Sciatic nerve (tissue), 2 donors: ENCODE measurements at regions not wholly inside any gene's neighbourhood (a gene's known extent, or its start where the extent isn't known, plus 50 kb on each side); places are given as distances from the start of the nearest gene placed in this dataset.
A peak's percentile ranks its signal among the peaks of the same experiment; 100 is the strongest.

ENCODE experiments used
- ATAC-seq: fragments of 200-7000 bp; cut with Tn5 transposase; one replicate; pipeline ENCODE4 v1.9.1; 2020; ENCODE audit warnings: mild to moderate bottlenecking, moderate library complexity
- DNase-seq: peaks from one replicate; pipeline ENCODE4 v3.0.0-alpha.2; 2020; ENCODE audit warnings: low spot score
- intact Hi-C: fragments of 100-400 bp; cut with DNase I; formaldehyde crosslinking; loops from one replicate; pipeline ENCODE4 v1.14.2; 2022
- donor health status: DM: no; HTN: no; CAD: no.
- donor health status: DM: no; HTN: no; CAD: no.

DNA sequence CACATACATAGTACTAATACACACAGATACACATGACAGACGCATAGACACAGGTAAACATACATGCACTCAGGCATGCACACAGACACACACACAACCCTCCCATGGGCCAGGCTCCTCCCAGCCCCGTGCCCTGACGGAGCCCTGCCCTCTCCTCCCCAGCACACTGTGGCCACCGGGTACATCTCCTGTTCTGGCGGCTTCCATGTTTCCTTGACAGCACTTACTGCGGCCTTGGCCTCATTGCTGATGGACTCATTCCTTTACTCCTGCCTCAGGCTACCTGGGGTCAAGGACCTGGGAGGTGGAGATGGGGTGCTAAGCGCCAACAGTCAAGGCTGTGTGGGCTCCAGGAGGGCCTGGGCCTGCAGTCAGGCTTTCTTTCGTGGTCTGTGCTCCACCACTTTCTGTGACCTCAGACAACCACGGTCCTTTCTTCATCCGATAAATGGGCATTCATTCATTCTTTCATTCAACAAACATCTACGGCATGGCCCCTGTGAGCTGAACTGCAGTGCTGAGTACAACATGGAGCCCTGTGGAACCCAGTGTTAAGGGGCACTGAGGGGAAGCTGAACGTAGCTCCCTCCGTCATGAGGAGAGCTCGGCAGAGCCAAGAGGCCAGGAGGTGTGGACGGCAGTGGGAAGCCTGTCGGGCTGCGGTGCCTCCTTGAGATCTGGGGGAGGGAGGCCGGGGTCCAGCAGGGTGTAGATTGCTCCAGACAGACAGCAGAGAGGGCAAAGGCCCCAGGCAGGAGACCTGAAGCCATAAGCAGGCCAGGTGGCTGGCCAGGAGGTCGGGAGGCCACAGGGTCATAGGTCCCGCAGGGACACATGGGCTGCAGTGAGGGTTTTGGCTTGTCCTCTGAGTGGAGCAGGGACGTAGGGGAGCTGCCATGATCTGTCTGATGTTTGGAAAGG is 190.4 kb upstream of the HDAC4 start:
- DNase-seq (peak; percentile 39), ATAC-seq (no peak)

DNA sequence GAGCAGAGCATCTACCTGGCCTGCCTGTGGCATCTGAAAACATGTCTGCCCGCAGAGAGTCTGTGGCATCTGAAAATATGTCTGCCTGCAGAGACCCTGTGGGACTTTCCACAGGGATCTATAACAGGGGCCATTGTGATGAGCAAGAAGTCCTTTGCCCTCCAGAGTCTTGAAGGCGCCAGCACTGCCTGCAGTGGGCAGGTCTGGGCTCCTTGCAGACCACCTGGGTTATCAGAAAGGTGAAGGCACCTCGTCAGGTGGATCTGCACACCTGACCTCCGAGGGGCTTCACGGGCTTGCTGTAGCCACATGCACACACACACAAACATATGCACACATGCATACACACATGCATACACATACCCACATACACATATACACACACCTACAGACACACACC is 189.5 kb upstream of the HDAC4 start:
- no peak for ATAC-seq
- intact Hi-C loops: no loop called here
- DNase-seq: peak; percentile 17

More for the DNA sequence above, 190.4 kb upstream of the HDAC4 start:
- intact Hi-C loops: no loop called here

DNA sequence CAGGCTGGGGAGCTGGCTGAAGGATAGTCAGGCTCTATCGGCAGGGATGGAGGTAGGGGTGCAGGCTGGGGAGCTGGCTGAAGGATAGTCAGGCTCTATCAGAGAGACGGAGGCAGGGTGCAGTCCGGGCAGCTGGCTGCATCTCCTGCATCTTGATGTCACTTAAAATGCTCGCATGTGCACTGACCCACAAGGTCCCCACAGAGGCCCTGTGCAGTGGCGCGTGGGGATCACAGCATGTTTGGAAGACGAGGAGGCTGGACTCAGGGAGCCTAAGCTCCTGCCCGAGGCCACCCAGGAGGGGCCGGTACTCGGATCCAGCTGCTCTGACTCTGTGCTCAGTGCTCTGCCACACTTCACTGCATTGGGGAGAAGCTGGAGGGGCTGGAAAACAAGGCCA is 189.0 kb upstream of the HDAC4 start:
- peak; percentile 40 for DNase-seq
- intact Hi-C loops: no loop called here
- no peak for ATAC-seq

DNA sequence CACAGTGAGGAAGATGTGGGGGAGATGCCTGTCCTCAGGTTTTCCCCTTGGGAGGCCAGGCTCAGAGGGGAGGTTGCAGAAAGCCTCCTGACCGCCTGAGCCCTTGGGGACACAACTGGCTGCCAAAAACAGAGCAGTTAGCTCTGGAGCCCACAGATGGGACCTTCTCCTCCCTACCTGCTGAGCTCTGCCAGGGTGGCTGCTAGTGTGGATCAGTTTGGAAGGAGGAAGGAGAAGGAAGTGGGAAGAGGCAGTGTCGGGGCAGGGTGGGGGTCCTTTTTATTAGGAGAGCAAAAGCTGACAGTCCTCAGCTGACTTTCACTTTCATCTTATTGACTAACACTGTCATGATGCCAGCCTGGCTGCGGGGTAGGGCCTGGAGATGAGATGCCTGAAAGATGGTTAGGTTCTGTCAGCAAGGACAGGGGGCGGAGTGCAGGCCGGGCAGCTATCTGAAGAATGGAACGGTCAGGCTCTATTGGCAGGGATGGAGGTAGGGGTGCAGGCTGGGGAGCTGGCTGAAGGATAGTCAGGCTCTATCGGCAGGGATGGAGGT is 188.5 kb upstream of the HDAC4 start:
- intact Hi-C loops: no loop called here
- DNase-seq: peak; percentile 43

DNA sequence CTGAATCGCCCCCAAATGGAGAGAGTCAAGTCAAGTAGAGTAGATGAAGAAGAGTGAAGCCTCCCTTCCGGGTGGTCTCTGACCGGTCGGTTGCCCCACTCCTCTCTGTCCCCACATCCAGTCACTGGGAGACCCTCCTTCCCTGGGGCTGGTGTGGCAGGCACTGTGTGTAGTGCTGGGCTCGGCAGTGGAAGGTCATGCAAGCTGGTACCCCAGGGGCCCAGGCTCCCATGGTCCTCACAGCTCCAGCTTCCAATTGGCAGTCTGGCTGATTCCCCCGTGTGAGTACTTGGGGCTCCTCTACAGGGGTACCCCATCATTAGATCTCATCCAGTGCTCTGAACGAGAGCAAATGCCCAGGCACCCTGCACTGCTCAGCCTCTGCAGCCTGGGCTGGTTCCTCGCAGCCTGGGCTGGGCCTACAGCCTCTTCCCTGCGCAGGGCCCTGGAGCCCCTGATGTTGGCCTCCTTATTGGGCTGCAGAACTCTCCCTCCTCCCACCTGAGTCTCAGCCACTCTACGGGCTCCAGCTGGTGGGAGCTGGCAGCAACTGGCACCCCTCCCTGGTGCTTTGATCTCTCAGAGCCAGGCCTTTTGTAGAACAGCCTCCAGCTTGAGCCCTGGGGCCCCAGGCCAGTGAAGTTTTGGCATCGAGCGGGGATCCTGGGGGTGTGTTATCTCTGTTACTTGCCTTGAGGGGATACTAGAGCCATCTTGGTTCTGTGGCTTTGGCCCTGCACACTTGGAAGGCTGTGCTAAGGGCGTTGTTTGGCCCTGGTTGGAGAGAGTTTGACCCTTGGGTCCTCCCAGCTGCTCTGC is 187.8 kb upstream of the HDAC4 start:
- DNase-seq (no peak), ATAC-seq (no peak)
- intact Hi-C loops: no loop called here

More for the DNA sequence above, 188.5 kb upstream of the HDAC4 start:
- ATAC-seq: no peak

DNA sequence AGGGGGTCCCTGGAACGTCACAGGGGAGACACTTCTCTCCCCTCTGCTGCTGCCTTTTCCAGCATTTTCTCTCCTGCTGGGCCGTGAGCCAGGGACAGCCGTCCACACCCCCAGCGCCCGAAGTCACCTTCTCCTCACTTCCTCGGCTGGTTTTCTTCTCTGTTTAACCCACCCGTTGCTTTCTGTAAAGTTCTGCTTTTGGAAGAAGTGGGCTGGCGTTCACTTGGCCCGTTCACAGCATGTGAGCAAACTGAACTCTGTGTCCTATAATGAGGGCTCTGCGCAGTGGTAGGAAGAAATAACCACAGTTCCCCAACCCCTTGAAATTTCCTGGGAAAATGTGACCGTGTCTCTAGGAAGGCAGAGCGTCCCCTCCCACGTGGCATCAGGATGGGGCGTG is 187.0 kb upstream of the HDAC4 start:
- no peak for ATAC-seq
- intact Hi-C loops: no loop called here
- DNase-seq: no peak

DNA sequence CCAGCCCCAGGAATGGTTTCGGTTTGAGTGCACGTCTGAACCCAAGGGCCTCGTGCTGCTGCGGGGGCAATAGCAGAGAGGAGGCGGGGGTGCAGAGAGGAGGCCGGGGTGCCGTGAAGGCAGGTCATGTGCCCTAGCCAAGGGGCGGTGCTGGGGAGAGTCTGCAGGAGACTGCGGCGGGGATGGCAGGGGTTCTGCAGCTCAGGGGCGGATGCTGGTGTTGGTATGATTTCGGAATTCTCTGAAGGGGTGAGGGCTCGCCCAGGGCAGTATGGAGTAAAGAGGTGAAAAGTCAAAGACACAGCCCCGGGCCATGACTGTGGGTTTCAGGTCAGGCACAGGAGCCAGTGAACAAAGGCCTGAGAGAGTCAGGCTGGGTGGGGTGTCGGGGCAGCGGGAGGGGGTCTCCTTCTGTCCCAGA is 186.5 kb upstream of the HDAC4 start:
- intact Hi-C loops: no loop called here
- no peak for DNase-seq
- ATAC-seq: peak; percentile 21

DNA sequence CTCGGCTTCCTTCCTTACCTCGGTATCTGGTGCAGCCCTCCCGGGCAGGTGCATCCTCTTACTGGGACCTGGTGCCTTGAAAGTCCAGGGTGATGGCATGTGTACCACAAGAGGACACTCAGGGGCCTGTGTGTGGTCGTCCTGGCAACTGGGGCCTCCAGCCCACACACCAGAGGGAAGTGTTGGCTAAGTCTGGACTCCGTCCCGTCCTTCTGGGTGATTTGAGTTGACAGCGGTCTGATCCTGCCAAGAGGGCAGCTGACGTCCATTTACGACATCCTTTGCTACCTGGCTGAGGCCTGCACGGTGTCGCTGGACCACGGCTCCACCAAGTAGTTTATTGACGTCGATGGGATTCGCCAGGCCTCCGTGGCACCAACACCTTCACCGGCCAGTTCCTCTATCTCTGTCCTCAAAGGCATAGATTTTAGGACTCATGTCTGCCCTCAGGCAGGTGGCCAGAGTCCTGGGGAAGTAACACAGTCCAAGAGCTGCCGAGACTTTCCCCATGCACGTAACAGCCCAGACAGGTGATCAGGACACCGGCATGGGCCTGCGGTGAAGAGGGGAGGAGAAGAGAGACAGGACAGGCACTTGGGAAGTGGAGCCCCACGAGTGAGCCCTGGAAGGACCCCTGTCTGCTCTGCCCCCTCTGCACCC is 186.0 kb upstream of the HDAC4 start:
- DNase-seq: no peak
- intact Hi-C loops: no loop called here
- ATAC-seq: no peak

DNA sequence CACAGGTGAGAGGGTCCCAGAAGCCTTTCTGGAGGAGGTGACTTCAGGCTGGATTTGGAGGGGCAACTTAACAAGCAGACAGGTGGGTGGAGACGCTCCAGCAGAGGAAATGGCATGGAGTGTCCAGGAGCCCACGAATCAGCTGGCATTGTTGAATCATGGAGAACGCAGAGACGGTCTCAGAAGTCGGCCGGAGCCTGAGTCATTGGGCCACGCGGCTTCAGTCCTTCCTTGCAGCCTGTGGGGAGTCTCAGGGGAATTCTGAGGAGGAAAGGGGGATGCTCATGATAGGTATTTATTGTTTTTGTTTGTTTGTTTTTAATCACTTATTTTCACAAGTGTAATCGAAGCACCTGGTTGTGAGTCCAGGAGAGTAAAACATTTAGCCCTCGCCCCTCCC is 184.6 kb upstream of the HDAC4 start:
- intact Hi-C loops: no loop called here
- DNase-seq: no peak
- no peak for ATAC-seq

DNA sequence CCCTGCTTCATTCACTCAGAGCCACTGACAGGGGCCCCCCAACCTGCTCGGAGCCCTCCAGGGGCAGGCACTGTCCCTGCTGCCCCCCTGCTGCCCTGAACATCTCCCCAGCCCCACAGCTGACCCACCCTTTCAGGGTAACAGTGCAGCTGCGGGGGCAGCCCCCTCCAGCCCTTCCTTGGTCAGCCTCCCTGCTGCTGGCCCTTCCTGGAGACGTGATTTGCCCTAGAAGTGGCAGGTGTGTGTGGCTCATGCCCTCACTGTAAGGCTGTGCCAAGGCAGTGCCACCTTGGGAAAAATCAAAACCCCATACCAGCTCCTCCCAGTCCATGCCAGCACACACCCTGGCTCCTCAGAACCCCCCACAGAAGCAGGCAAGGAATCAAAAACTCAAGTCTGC is 184.2 kb upstream of the HDAC4 start:
- intact Hi-C loops: no loop called here
- ATAC-seq (no peak), DNase-seq (no peak)

DNA sequence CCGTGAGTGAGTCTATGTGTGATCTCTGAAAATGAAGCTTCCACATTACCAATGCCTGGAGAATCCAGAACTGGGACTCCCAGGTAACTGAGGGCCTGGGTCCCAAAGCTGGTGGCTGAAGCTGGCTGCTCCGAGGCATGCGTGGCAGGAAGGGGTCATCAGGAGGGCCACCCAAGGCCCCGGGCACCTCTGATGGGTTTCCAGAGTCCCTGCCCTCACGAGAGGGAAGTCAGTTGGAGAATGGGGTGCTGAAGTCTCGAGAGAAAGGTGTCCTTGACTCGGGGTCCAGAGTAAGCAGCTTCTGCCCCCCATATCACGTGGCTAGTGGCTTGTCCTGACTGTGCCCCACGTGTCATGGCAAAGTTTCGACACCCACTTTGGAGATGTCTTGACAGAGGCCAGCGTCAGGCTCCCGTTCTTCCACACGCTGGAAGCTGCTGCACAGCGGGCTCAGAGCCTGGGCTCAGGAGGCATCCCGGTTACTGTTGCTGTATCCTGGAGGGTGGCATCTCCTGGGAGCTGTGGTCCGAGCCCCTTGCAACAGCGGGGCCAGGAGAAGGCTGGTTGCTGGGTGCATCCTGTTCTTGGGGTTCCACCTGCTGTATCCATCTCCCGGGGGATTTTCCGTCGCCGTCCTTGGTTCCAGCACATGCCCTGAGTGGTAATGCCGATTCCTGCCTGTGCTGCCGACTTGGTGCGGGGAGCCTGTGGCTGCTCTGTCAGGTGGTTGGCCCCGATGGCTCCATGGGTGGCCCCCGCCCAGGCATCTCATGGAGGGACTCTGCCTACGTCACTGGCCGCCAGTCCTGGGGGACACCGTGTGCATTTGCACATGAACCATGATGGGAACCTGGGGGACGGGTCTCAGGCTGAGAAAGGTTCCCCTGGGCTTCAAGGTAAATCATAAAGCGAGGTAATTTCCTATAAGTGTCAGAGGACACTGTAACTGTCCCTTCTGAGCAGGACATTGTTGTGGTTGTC is 183.3 kb upstream of the HDAC4 start:
- DNase-seq: no peak
- no peak for ATAC-seq
- intact Hi-C loops: no loop called here

DNA sequence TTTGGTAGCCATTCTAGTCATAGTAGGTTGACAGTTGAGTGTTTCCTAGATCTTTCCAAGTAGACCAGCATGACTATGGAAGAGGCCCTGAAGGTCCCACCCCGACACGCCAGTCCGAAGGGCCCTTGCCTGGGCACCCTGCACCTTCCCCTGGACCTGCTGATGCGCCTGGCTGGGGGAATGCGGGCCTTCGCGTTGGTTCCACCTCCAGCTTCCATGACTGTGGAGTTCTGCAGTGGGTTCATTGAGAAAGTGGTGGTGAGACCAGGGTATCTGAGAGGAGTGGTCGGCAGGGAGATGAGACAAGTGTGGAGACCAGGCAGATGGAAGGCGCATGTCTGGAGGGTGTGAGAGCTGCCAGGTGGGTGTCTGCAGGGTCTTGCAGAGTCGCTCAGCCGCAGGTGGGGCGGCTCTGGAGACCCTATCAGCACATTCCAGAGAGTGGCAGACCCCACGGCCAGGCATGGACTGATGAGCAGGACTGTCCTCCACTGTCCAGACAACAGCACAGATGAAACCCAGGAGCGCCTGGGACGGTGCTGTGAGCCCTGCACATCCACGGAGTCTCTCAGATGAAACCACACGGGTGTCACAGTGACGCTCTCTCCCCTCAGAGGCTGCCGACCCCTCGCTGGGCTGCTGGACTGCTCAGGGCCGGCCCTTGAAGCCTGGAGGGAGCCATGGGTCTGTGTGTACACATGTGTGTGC is 182.5 kb upstream of the HDAC4 start:
- intact Hi-C loops: no loop called here
- ATAC-seq: no peak
- no peak for DNase-seq

DNA sequence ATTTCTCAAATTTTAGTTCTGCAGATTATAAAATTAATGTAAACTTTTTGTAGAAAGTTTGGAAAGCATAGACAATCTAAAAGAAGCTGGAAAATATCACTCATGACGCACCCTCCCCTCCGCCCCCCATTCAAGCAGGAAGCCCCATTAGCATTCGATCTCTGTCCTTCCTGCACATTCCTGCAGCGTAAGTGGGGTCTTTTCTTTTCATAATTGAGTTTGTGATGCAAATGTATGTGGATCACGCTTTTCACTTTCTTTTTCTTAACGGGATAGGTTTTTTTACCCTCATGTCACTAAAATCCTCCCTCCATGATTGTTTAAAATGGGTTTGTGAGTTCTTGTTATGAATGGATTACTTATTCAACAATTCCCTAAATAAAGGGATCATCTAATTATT is 181.7 kb upstream of the HDAC4 start:
- intact Hi-C loops: no loop called here
- DNase-seq (no peak), ATAC-seq (no peak)

DNA sequence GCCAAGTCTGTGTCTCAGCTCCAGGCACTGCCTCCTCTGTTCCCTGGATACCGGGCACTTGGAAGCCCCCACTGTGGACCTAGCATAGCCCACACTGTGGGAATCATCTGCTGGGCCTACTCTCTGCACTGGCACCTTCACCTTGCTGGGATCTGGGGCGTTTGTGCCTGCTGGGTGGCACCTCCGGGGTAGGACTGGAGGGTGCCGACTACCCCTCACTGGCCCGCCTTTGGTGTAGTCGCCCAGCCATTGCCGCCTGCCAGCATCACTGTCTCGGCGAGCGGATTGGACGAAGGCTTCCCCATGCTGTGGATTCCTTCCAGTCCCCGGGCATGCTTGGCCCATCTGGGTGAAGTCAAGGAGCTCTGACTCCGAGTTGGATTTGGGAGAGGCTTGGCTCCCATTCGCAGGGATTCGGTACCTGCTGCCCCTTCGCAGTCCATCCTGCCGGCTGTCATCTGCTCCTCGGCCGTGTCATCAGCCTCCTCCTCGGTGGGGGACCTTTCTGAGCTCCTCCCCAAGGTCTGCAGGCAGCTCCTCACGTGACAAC is 180.6 kb upstream of the HDAC4 start:
- ATAC-seq (no peak), DNase-seq (peak; percentile 53)
- intact Hi-C loops: no loop called here

DNA sequence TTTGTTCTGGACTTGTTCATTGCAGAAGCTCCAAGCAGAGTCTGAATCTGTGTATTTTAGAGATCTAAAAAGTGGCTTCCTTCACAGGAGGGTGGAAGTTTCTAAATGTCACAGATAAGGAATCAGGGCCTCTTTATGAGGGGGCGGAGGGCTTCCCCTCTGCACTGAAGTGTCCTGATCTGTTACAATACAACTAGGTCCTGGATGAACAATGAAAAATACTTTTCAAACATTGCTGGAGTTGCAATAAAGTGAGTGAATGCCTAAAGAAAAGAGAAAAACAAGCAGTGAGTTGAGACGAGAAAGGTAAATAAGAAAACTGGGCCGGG is 179.3 kb upstream of the HDAC4 start:
- DNase-seq (no peak), ATAC-seq (no peak)
- intact Hi-C loops: no loop called here

DNA sequence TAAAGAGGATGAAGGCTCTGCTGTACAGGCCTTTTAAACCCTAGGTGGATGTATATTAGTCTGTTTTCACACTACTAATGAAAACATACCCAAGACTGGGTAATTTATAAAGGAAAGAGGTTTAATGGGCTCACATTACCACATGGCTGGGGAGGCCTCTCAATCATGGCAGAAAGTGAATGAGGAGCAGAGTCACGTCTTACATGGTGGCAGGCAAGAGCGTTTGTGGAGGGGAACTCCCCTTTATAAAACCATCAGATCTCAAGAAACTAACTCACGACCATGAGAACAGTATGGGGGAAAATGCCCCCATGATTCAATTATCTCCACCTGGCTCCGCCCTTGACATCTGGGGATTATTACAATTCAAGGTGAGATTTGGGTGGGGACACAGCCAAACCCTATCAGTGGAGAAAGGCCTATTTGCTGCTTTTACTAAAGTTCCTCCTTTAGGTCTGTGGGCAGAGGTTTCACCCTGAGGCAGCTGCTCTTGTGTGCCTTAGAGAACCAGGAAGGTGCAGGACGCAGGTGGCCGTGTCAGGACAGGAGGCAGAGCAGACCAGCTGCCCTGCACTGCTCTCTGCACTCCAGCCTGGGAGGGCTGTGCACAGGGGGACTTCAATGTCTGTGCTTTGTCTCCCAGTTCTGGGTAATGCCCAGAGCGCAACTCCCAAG is 178.8 kb upstream of the HDAC4 start:
- no peak for ATAC-seq
- no peak for DNase-seq
- intact Hi-C loops: no loop called here

DNA sequence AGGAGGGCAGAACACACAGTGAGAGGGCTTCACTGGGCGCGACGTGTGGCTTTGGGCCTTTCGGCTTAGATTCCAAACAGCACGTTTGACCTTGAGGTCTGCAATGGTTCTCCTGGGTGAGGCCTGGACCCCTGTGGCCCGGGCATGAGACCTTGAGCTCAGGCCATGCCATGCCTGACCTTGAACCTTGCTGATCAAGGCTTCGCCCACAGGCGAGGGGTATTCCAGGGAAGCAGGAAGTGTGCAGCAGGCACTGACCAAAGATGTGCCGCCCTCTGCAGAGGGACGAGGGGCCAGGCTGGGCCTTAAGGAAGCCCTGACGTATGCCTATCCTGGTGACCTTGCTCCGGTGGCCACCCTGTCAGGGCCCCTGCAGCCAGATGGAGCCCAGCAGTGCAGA is 178.3 kb upstream of the HDAC4 start:
- DNase-seq (no peak), ATAC-seq (no peak)
- intact Hi-C loops: no loop called here
